ENCODE measurements at regions not wholly inside any gene's neighbourhood (a gene's known extent, or its start where the extent isn't known, plus 50 kb on each side); places are given as distances from the start of the nearest gene placed in this dataset.

DNA sequence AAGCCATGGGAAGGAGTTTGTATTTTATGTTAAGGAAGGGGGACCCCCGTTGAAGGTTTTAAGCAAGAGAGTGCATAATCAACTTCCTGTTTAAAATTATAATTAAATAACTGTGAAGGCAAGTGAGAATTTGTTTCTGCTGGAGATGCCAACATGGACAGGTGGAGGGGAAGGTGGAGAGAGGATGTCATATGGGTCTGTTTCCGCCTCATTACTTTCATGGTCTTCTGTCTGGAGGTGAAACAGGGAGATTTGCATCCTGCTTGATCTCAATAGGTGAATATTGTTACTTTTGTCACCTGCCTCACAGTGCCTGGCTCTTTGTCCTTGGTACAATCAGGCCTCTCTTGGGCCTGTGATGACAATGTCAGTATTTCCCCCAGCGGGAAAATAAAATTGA lies 300.6 kb upstream of the LMCD1 start:
- no peak for DNase-seq (ENCODE audit: low spot score)

- DNase-seq (ENCODE audit: low spot score): no peak
Measured at GRCh38 chr3:8201886-8202285, 299.7 kb upstream of the LMCD1 start.

- DNase-seq (ENCODE audit: low spot score): no peak
Measured at GRCh38 chr3:8204331-8204730, 297.3 kb upstream of the LMCD1 start.

DNA sequence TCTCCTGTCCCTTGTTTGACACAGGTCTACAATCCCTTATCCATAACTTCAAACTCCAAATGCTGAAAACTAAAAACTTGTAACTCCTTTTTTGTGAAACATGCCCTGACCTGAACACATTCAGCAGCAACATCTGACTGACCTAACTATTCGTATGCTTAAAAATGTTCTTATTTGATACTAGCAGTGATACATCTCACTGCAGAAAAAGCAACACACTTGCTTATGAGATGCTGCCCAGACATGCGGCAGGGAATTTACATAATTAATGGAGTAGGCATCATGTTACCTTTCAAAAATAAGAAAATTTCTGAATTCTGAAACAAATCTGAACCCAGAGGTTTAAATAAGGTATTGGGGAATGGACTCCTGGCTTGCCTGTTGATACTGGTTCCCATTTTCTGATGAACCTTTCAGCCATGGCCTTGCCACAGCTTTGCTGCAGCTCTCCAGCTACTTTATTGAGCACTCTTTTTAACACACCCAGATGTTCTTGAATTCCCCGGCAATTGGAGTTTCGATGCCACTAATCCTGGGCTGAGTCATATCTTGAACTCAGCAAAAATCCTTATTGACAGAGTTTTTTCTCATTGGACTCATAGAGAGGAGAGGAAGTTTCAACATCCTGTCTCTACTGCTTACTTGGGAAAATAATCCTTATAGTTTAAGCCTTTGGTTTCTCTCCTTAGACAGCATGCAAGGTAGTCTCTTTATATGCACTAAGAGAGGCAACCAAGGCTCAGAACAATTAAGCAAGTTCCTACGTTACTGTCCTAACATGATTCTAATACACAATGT lies 296.6 kb upstream of the LMCD1 start:
- DNase-seq (ENCODE audit: low spot score): no peak

- no peak for DNase-seq (ENCODE audit: low spot score)
Measured at GRCh38 chr3:8205881-8206280, 295.7 kb upstream of the LMCD1 start.

GRCh38 chr3:8206971-8207617 lies 294.5 kb upstream of the LMCD1 start:
- DNase-seq (ENCODE audit: low spot score): no peak

- no peak for DNase-seq (ENCODE audit: low spot score)
Measured at GRCh38 chr3:8210882-8211341, 290.7 kb upstream of the LMCD1 start.

- DNase-seq (ENCODE audit: low spot score): no peak
Measured at GRCh38 chr3:8212794-8213193, 288.8 kb upstream of the LMCD1 start.

DNA sequence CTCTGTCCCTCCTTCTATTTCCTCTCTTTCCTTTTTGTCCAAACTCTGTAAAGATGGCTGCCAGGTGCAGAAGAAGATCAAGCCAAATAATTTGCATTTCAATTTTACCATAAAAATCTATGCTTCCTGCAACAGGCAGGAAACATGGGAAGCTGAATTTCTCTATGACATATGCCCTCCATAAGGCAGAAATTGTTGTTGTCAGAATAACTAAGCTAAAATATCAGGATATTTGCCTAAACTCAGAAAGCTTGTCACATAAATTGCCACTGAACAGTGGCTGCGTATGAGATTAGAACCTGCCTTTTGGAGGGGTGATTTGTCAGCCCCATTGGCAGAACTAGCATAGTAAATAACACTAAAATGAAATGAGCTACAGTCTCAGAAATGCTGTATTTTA lies 288.3 kb upstream of the LMCD1 start:
- DNase-seq (ENCODE audit: low spot score): no peak

- DNase-seq (ENCODE audit: low spot score): no peak
Measured at GRCh38 chr3:8215821-8216220, 285.8 kb upstream of the LMCD1 start.

- no peak for DNase-seq (ENCODE audit: low spot score)
Measured at GRCh38 chr3:8218353-8218940, 283.2 kb upstream of the LMCD1 start.

GRCh38 chr3:8220291-8220690 lies 281.3 kb upstream of the LMCD1 start:
- DNase-seq (ENCODE audit: low spot score): no peak

DNA sequence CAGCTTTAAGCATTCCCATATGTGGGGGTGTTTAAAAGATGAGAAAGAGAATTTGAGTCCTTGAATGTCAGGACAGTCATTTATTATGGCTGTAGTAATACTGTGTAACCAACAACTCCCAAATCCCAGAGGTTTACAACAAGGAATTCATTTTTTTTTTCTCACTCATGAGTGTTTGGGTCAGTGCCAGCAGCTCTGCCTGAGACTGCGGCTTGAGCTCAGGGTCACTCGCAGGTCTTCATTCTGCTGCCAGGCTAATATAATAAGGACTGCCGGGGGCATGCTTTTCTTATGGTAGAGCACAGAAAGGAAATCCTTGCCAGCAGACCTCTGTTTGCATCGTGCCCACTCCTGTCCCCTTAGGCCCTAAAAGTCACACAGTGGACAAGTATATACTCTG lies 277.9 kb upstream of the LMCD1 start:
- no peak for DNase-seq (ENCODE audit: low spot score)

- no peak for DNase-seq (ENCODE audit: low spot score)
Measured at GRCh38 chr3:8224941-8225340, 276.7 kb upstream of the LMCD1 start.

DNA sequence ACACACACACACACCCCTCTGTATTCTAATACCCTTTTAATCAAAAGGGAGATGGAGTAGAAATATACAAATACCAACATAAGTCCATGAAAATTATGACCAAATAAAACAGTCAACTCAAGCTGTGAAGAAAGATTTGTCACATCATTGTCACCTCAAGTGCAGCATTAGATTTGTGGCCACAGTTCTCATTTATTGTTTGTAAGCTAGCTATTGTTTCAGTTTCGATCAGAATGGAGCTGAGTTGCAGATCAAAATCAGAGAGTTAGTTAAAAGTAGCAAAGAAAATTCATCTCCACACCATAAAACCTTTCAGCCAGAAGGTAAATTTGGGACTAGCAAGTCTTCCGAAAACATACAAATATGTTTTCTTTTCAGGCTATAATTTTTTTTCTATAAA lies 267.7 kb upstream of the LMCD1 start:
- no peak for DNase-seq (ENCODE audit: low spot score)

DNA sequence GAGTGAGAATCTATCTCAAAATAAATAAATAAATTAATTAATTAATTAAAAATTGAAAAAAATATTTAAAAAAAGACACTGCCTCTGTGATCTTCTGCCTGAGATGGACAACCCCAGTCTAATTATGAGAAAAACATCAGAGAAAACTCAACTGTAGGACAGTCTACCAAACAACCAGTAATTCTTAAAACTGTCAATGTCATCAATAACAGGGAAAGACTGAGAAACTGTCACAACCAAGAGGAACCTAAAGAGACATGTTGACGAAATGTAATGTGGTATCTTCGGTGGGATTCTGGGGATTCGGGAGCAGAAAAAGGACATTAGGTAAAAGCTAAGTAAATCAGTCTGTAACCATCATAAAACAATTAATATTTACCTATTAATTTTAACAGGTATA lies 265.4 kb upstream of the LMCD1 start:
- no peak for DNase-seq (ENCODE audit: low spot score)

DNA sequence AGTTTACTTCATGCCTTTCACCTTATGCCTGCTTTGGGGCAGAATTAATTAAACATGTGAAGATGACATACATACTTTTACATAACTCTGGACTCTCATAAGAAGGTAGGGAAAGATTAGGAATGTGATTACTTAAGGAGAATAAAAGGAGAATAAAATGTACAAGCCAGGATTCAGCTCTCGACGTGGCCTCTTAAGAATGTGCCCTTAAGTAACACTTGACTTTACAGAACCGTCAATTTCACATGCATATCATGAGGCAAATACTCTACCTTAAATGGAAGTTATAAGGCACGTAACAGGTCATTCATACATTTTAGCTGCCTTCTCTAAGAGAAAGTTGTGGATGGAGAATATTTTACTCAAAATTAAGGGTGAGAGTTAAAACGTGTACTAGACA lies 263.7 kb upstream of the LMCD1 start:
- no peak for DNase-seq (ENCODE audit: low spot score)

DNA sequence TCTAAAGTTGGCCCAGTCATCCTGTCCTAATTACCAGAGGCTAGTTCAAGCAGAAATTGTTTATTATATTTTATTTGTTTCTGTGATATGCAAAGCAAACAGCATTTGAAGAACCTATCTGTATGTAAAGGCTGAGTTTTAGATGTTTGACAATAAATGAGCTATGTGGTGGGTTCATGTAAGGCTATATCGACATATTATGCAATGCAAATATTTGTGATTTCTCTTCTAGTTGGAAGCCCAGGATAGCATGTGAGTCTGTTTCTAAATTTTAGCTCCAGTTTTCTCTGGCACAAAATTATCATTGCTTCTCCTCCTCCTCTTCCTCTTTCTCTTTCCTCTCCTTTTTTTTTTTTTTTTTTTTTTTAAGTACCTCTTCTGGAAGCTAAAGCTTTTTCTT lies 263.2 kb upstream of the LMCD1 start:
- DNase-seq (ENCODE audit: low spot score): no peak

GRCh38 chr3:8239095-8239494 lies 262.5 kb upstream of the LMCD1 start:
- no peak for DNase-seq (ENCODE audit: low spot score)

GRCh38 chr3:8239718-8240695 lies 261.6 kb upstream of the LMCD1 start:
- peak; percentile 51 for DNase-seq (ENCODE audit: low spot score)

GRCh38 chr3:8246070-8246469 lies 255.6 kb upstream of the LMCD1 start:
- no peak for DNase-seq (ENCODE audit: low spot score)

DNA sequence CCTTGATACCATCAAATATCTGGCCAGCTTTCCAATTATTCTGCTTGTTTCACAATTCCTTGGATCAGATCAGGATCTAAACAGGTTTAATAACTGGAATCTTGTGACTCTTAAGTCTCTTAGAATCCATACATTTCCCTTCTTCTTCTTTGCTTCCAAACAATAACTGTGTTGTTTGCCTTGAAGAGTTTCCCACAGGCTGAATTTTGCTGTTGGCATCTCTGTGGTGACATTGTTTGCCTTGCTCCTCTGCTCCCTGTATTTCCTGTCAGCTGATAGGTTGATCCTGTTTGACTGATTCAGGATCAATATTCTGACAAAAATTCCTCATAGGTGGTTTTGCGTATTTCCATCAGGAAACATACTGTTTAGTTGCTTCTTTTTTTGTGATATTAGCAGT lies 248.4 kb upstream of the LMCD1 start:
- no peak for DNase-seq (ENCODE audit: low spot score)
